ENCODE measurements at regions not wholly inside any gene's neighbourhood (a gene's known extent, or its start where the extent isn't known, plus 50 kb on each side); places are given as distances from the start of the nearest gene placed in this dataset.

DNA sequence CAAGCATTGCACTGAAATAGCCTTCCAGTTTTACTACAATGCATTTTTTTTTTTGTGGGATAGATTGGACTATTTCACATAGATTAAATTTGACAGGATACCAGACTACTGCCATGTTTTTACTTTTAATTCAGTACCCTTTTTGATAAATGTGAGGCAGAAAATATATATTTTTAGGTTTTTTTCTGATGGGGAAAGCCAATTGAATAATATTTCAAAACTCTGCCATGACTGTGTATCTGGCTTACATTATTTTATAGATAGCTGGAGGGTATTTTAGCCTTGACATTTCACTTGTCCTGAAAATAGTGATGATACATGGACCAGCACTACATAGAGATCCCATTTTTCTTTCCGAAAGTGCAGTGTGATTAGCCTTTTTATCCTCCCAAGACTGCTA is 133.5 kb upstream of the PRR16 start:
- TF ChIP-seq, protein P1, sequence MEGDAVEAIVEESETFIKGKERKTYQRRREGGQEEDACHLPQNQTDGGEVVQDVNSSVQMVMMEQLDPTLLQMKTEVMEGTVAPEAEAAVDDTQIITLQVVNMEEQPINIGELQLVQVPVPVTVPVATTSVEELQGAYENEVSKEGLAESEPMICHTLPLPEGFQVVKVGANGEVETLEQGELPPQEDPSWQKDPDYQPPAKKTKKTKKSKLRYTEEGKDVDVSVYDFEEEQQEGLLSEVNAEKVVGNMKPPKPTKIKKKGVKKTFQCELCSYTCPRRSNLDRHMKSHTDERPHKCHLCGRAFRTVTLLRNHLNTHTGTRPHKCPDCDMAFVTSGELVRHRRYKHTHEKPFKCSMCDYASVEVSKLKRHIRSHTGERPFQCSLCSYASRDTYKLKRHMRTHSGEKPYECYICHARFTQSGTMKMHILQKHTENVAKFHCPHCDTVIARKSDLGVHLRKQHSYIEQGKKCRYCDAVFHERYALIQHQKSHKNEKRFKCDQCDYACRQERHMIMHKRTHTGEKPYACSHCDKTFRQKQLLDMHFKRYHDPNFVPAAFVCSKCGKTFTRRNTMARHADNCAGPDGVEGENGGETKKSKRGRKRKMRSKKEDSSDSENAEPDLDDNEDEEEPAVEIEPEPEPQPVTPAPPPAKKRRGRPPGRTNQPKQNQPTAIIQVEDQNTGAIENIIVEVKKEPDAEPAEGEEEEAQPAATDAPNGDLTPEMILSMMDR (IDR thresholded peaks at IDR 0.05) = no peak
- no peak for TF ChIP-seq ZFX (IDR thresholded peaks at IDR 0.05; ENCODE audit: borderline replicate concordance)

All from 22Rv1 (cell line).